Smooth muscle cell (in vitro differentiated cells): ENCODE measurements at regions not wholly inside any gene's neighbourhood (a gene's known extent, or its start where the extent isn't known, plus 50 kb on each side); places are given as distances from the start of the nearest gene placed in this dataset.

Experiments
- DNase-seq: peaks from one replicate; lab custom pipeline; 2025; ENCODE audit not compliant: unreplicated experiment; lab: John Stamatoyannopoulos, UW
- H2AFZ ChIP-seq: fragments of 200-600 bp; sonication (generic); 2 replicates; pipeline ENCODE4 v1.6.0; 2016; ENCODE audit warnings: antibody characterized with exemption, low read depth, mild to moderate bottlenecking
- H3F3A ChIP-seq: fragments of 200-600 bp; sonication (generic); 2 replicates; pipeline ENCODE4 v1.6.0; 2017; ENCODE audit warnings: antibody characterized with exemption, low read depth
- H3K27ac ChIP-seq: fragments of 200-600 bp; sonication (generic); 2 replicates; pipeline ENCODE4 v1.5.1; 2016; ENCODE audit warnings: low read depth, mild to moderate bottlenecking
- H3K27me3 ChIP-seq: fragments of 200-600 bp; sonication (generic); 2 replicates; pipeline ENCODE4 v1.6.1; 2016; ENCODE audit warnings: low read depth, mild to moderate bottlenecking
- H3K36me3 ChIP-seq: fragments of 200-600 bp; sonication (generic); 2 replicates; pipeline ENCODE4 v1.5.1; 2016; ENCODE audit warnings: low read depth
- H3K4me1 ChIP-seq: fragments of 200-600 bp; sonication (generic); 2 replicates; pipeline ENCODE4 v1.5.1; 2016; ENCODE audit warnings: low read depth
- H3K4me2 ChIP-seq: fragments of 200-600 bp; sonication (generic); 2 replicates; pipeline ENCODE4 v1.6.0; 2016; ENCODE audit warnings: mild to moderate bottlenecking
- H3K4me3 ChIP-seq: fragments of 200-600 bp; sonication (generic); 2 replicates; pipeline ENCODE4 v1.5.1; 2016; ENCODE audit warnings: mild to moderate bottlenecking
- H3K79me2 ChIP-seq: fragments of 200-600 bp; sonication (generic); 2 replicates; pipeline ENCODE4 v1.6.0; 2016; ENCODE audit warnings: low read depth, mild to moderate bottlenecking
- H3K9ac ChIP-seq: fragments of 200-600 bp; sonication (generic); 2 replicates; pipeline ENCODE4 v1.6.0; 2016; ENCODE audit warnings: low read depth
- H3K9me3 ChIP-seq: fragments of 200-600 bp; sonication (generic); replicated peaks from 2 replicates; pipeline ENCODE4 v1.5.1; 2016; ENCODE audit warnings: low read depth
- H4K20me1 ChIP-seq: fragments of 200-600 bp; sonication (generic); 2 replicates; pipeline ENCODE4 v1.6.0; 2016; ENCODE audit warnings: low read depth
- WGBS: methylation state at CpG from one replicate; pipeline ENCODE4 v1.1.7; 2016; ENCODE audit warnings: low lambda C conversion rate; 5-methylcytosine and 5-hydroxymethylcytosine counted together
- TF ChIP-seq, protein P1 (sequence below): fragments of 200-600 bp; sonication (generic); IDR thresholded peaks from 2 replicates; pipeline ENCODE4 v1.5.1; 2017; ENCODE audit warnings: borderline replicate concordance, mild to moderate bottlenecking, antibody characterized with exemption; ENCODE audit not compliant: insufficient read depth, poor library complexity, severe bottlenecking

DNA sequence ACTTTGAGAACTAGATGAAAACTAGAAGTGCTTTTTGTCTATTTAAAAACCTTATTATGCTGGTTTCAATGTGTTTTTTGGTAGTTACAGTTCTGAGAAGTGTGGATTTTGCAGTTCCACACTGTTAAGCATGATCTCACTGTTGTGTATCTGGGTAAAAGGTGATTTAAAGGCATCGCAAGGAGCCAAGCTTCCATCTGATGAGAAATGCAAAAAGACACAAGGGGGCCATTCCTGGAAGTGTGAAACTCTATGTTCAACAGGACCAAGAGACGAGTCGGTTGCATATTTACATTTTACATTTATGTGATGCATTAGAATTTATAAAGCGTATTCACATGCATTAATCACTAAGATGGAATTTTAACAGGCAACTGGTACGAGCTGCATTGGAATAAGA lies 490.8 kb downstream of the NPIPA7 start:
- Histone ChIP-seq H3K27me3 (peaks cover 27% of the 10 kb centered on the region), H3K79me2 (no peaks in the 10 kb centered on the region), H3K36me3 (no peaks in the 10 kb centered on the region), H3K9me3 (no peaks in the 10 kb centered on the region), H3K4me3 (no peak overlapping the region), H4K20me1 (no peaks in the 10 kb centered on the region), H3K9ac (no peak overlapping the region), H3K4me1 (no peaks in the 10 kb centered on the region), H3K27ac (no peak overlapping the region), H3K4me2 (no peak overlapping the region), H2AFZ (no peak overlapping the region), H3F3A (no peaks in the 10 kb centered on the region)
- TF ChIP-seq, protein P1, sequence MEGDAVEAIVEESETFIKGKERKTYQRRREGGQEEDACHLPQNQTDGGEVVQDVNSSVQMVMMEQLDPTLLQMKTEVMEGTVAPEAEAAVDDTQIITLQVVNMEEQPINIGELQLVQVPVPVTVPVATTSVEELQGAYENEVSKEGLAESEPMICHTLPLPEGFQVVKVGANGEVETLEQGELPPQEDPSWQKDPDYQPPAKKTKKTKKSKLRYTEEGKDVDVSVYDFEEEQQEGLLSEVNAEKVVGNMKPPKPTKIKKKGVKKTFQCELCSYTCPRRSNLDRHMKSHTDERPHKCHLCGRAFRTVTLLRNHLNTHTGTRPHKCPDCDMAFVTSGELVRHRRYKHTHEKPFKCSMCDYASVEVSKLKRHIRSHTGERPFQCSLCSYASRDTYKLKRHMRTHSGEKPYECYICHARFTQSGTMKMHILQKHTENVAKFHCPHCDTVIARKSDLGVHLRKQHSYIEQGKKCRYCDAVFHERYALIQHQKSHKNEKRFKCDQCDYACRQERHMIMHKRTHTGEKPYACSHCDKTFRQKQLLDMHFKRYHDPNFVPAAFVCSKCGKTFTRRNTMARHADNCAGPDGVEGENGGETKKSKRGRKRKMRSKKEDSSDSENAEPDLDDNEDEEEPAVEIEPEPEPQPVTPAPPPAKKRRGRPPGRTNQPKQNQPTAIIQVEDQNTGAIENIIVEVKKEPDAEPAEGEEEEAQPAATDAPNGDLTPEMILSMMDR = no peak
- no peak for DNase-seq
- WGBS = 71% methylated on average over 5 of the region's 5 CpGs

DNA sequence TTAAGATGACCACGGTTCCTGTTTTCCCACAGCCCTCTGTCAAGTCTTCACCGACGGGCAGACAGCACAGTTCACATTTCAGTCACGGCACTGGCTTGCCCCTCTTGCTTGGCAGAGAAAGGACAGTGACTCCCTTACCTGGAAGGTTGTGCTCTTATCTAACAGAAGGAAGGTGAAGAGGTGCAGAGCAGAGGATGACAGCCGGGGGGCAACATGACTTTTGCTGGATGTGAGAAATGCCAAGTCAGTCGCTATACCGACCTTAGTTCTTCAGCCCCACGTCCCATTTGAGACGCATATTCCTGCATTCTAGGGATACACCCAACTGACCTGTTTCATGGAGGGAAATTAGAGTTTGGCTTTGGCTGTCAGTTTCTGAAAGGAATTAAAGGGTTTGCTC lies 492.3 kb downstream of the NPIPA7 start:
- TF ChIP-seq, protein P1 = no peak
- no peaks in the 10 kb centered on the region for H3K4me1 ChIP-seq
- no peak overlapping the region for H3K9ac ChIP-seq
- no peaks in the 10 kb centered on the region for H3K36me3 ChIP-seq
- H2AFZ ChIP-seq = no peak overlapping the region
- peaks cover 28% of the 10 kb centered on the region for H3K27me3 ChIP-seq
- no peaks in the 10 kb centered on the region for H3F3A ChIP-seq
- no peak overlapping the region for H3K4me2 ChIP-seq
- no peak overlapping the region for H3K27ac ChIP-seq
- no peak overlapping the region for H3K4me3 ChIP-seq
- H3K79me2 ChIP-seq = no peaks in the 10 kb centered on the region
- no peaks in the 10 kb centered on the region for H4K20me1 ChIP-seq
- 62% methylated on average over 9 of the region's 9 CpGs for WGBS
- no peak for DNase-seq
- no peaks in the 10 kb centered on the region for H3K9me3 ChIP-seq

DNA sequence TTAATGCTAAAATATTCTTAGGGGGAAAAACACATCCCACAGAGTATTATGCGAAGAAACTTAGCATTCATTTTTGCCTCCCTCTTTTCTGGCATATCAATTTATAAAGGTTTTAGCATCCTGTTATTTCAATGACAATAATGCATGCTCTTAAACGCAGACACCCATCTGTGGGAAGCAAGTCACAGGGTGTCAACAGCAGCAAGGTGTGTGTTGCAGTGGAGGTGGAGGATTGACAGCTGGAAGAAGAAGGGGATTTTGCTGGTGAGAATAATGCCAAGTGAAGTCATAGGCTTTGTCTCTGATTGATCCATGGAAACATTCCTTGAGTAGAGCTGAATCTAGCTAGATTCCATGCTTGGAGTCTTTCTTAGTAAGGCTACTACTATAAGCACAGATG lies 498.1 kb downstream of the NPIPA7 start:
- Histone ChIP-seq H3F3A (no peaks in the 10 kb centered on the region), H3K4me2 (no peak overlapping the region), H3K27ac (no peak overlapping the region), H3K9me3 (no peaks in the 10 kb centered on the region), H4K20me1 (no peaks in the 10 kb centered on the region), H3K4me1 (no peaks in the 10 kb centered on the region), H3K4me3 (no peak overlapping the region), H3K36me3 (no peaks in the 10 kb centered on the region), H3K9ac (no peak overlapping the region), H3K79me2 (no peaks in the 10 kb centered on the region), H2AFZ (no peak overlapping the region), H3K27me3 (peaks cover 11% of the 10 kb centered on the region)
- 93% methylated on average over 2 of the region's 2 CpGs for WGBS
- no peak for DNase-seq
- TF ChIP-seq, protein P1 = no peak

DNA sequence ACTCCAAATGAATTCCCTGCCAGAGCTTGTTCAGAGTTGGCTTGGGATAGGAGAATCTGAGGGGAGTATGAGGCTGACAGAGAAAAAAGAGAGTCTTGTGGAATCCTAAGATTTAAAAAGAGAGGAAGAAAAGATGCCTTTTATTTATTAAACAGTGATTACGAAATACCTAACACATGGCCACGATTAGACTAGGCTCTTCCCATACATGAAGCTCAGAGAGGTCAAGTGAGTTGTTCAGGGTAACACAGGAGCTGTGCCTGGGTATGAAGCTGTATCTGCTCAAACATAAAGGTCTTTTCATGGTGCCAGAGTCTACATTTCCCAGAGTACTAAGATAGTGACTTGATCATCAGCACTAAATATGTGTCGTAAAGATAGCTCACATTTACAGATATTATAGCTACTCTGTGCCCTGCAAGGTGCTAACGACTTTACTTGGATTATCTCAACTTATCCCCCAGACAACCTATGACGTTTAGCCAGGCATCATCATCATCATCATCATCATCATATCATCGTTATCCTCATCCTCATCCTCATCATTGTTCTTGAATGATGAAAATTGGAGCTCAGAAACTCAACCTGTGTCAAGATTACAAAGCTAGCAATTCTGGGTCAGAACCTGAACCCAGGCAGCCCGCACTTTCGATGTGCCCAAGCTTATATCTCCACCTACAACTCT lies 500.8 kb downstream of the NPIPA7 start:
- Histone ChIP-seq H3K79me2 (no peaks in the 10 kb centered on the region), H2AFZ (no peak overlapping the region), H3K4me2 (no peak overlapping the region), H3K9me3 (no peaks in the 10 kb centered on the region), H3K4me1 (no peaks in the 10 kb centered on the region), H3K27ac (no peak overlapping the region), H3K4me3 (no peak overlapping the region), H3K9ac (no peak overlapping the region), H3K36me3 (no peaks in the 10 kb centered on the region), H4K20me1 (no peaks in the 10 kb centered on the region), H3K27me3 (peaks cover 19% of the 10 kb centered on the region), H3F3A (no peaks in the 10 kb centered on the region)
- TF ChIP-seq, protein P1 = no peak
- 77% methylated on average over 8 of the region's 8 CpGs for WGBS
- DNase-seq = no peak
